HEK293T (cell line): ENCODE measurements at regions not wholly inside any gene's neighbourhood (a gene's known extent, or its start where the extent isn't known, plus 50 kb on each side); places are given as distances from the start of the nearest gene placed in this dataset.

Experiments used
- CTCF ChIA-PET: fragments of 350-600 bp; formaldehyde crosslinking; extraction: SDS; loops from one replicate; lab custom pipeline; 2021; ENCODE audit warnings: antibody characterized with exemption, inconsistent platforms; lab: Yijun Ruan, JAX
- POLR2A ChIA-PET: fragments of 350-600 bp; formaldehyde crosslinking; extraction: SDS; loops from one replicate; lab custom pipeline; 2020; ENCODE audit warnings: antibody characterized with exemption, inconsistent platforms; lab: Yijun Ruan, JAX
- DNase-seq: peaks from one replicate; pipeline ENCODE4 v3.0.0; 2012; ENCODE audit warnings: mixed read lengths; ENCODE audit errors: extremely low spot score
- ARNT ChIP-seq: fragments of 450-650 bp; IDR thresholded peaks from 2 replicates; pipeline ENCODE4 v1.6.1; 2017; ENCODE audit warnings: mild to moderate bottlenecking
- BHLHE40 ChIP-seq: fragments of 450-650 bp; IDR thresholded peaks from 2 replicates; pipeline ENCODE4 v1.6.1; 2016; ENCODE audit warnings: mild to moderate bottlenecking, moderate library complexity, borderline replicate concordance
- CTBP1 ChIP-seq: fragments of 450-650 bp; IDR thresholded peaks from 2 replicates; pipeline ENCODE4 v1.6.1; 2016; ENCODE audit warnings: borderline replicate concordance
- ELF4 ChIP-seq: fragments of 450-650 bp; IDR thresholded peaks from 2 replicates; pipeline ENCODE4 v1.6.1; 2017; ENCODE audit warnings: antibody characterized with exemption
- FOXA1 ChIP-seq: fragments of 450-650 bp; IDR thresholded peaks from 2 replicates; pipeline ENCODE4 v1.6.1; 2016; ENCODE audit warnings: mild to moderate bottlenecking
- FOXK2 ChIP-seq: fragments of 450-650 bp; IDR thresholded peaks from 2 replicates; pipeline ENCODE4 v1.6.1; 2016; ENCODE audit warnings: mild to moderate bottlenecking
- FOXM1 ChIP-seq: fragments of 450-650 bp; IDR thresholded peaks from 2 replicates; pipeline ENCODE4 v1.6.1; 2017; ENCODE audit warnings: mild to moderate bottlenecking, borderline replicate concordance
- HDGF ChIP-seq: fragments of 450-650 bp; IDR thresholded peaks from 2 replicates; pipeline ENCODE4 v1.6.1; 2017; ENCODE audit warnings: antibody characterized with exemption, borderline replicate concordance
- L3MBTL2 ChIP-seq: fragments of 450-650 bp; conservative IDR thresholded peaks from 2 replicates; pipeline ENCODE4 v1.6.1; 2016; ENCODE audit warnings: mild to moderate bottlenecking
- LEF1 ChIP-seq: fragments of 450-650 bp; IDR thresholded peaks from 2 replicates; pipeline ENCODE4 v1.6.1; 2017; ENCODE audit warnings: mild to moderate bottlenecking, borderline replicate concordance
- NFRKB ChIP-seq: fragments of 450-650 bp; IDR thresholded peaks from 2 replicates; pipeline ENCODE4 v1.6.1; 2016; ENCODE audit warnings: mild to moderate bottlenecking, moderate library complexity
- PKNOX1 ChIP-seq: fragments of 450-650 bp; IDR thresholded peaks from 2 replicates; pipeline ENCODE4 v1.6.1; 2016
- SP1 ChIP-seq: fragments of 450-650 bp; IDR thresholded peaks from 2 replicates; pipeline ENCODE4 v1.6.1; 2017
- SUZ12 ChIP-seq: fragments of 450-650 bp; IDR thresholded peaks from 2 replicates; pipeline ENCODE4 v1.6.1; 2016; ENCODE audit warnings: mild to moderate bottlenecking
- TARDBP ChIP-seq: fragments of 450-650 bp; IDR thresholded peaks from 2 replicates; pipeline ENCODE4 v1.6.1; 2016
- ZNF384 ChIP-seq: fragments of 450-650 bp; IDR thresholded peaks from 2 replicates; pipeline ENCODE4 v1.6.1; 2016

DNA sequence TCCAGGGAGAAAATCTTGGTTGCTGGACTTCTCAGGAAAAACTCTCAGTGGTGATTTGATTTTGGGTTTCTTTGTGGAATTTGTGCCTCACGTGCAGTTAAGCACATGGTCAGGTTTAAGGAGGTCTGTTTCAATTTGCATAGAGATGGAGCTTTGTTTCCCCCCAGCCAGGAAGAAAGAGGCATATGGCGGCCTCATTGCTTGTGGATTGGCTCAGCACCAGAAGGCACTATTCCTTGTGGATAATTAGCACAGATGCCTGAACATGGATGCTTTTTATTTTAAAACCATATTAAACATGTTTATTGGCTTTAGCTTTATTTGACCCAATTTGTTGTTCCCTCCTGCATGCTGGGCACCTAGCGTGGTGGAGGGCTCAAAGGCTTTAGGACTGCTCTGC lies 125.1 kb upstream of the RGMA start:
- CTCF ChIA-PET: interaction anchor here (0.5 to 0.6 kb wide), 2 partner anchors 22 to 127 kb away, joined by 3 to 4 read pairs; no protein-coding TSS in a partner anchor
- TF ChIP-seq LEF1 (no peak), TARDBP (no peak), ARNT (no peak), BHLHE40 (no peak)
- POLR2A ChIA-PET: no interaction called here
- no peak for DNase-seq

DNA sequence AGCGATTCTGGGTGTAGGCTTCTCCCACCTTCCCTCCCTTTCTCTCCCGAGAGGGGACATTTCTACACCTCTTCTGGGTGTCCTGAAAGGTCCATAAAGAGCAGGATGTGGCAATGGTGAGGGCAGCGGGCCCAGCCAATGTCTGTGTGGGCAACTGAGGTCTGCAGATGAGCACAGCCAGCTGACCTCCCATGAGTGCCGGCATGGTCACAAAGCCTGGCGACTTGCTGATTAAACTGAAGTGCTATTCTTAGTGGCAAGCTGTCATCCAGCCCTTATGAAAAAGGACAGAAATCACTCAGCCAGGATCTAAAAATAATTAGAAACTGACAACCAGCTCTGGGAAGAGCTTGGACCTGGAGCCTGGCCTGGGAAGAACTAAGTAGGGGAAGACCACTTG lies 124.3 kb upstream of the RGMA start:
- no peak for TF ChIP-seq TARDBP
- no peak for TF ChIP-seq PKNOX1
- no peak for TF ChIP-seq ZNF384
- no peak for TF ChIP-seq LEF1
- no peak for TF ChIP-seq SUZ12
- TF ChIP-seq FOXM1: no peak
- no peak for TF ChIP-seq BHLHE40
- no peak for TF ChIP-seq HDGF
- TF ChIP-seq SP1: no peak
- no peak for TF ChIP-seq FOXA1
- no peak for TF ChIP-seq FOXK2
- TF ChIP-seq CTBP1: no peak
- no peak for TF ChIP-seq NFRKB
- TF ChIP-seq ELF4: no peak
- CTCF ChIA-PET: interaction anchor here (0.6 kb wide), 1 partner anchor 128 kb away, joined by 3 read pairs; no protein-coding TSS in a partner anchor

DNA sequence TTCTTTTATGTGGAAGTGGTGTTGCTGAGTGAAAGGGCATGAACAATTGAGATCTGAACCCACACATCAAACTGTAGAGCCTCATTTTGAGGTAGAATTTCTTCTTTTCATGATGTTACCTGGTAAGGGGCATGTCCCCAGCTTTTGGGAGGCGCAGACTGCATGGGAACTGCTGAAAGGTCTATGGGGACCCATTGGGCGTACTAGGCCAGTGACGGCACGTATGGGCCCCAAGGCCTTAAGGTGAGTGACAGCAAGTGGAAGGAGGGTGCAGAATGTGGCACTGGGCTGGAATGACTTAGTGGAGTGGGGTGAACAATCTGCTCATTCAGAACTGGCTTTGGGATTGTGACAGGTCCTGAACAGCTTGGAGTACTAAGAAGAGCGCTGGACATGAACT lies 123.6 kb upstream of the RGMA start:
- POLR2A ChIA-PET: no interaction called here
- TF ChIP-seq FOXK2 (no peak), CTBP1 (no peak), FOXM1 (no peak), ELF4 (no peak), ZNF384 (no peak), BHLHE40 (no peak), HDGF (no peak), NFRKB (no peak), ARNT (no peak), SUZ12 (no peak), FOXA1 (no peak), LEF1 (no peak), L3MBTL2 (no peak), PKNOX1 (no peak), SP1 (no peak)
- DNase-seq: no peak
- CTCF ChIA-PET: no interaction called here

More for the DNA sequence above, 124.3 kb upstream of the RGMA start:
- DNase-seq: no peak
- POLR2A ChIA-PET: no interaction called here

DNA sequence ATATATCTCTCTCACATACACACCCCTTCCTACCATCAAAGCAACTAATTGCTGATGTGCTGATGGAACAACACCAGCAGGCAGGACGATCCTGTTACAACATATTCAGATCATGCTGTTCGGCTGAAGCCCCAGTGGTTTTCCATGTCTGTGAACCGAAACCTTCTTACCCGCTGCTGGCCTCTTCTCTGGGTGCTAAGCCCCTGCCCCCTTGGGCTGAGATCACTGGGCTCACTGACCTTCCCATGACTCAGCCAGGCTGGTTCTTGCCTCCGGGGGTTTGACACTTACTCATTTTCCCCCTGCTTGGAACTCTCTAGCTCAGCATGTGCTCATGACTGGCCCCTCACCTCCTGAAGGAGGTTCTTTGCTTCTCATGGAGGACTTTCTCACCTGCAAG lies 122.0 kb upstream of the RGMA start:
- CTCF ChIA-PET: interaction anchor here (0.6 kb wide), 1 partner anchor 49 kb away, joined by 3 read pairs; no protein-coding TSS in a partner anchor
- DNase-seq: no peak

GRCh38 chr15:93209690-93210445 lies 120.9 kb upstream of the RGMA start:
- ChIA-PET CTCF (no interaction called here), POLR2A (no interaction called here)
- DNase-seq: no peak
- TF ChIP-seq HDGF (no peak), ARNT (no peak), LEF1 (no peak), ZNF384 (no peak), NFRKB (no peak), CTBP1 (no peak), TARDBP (no peak)

More for the DNA sequence above, 122.0 kb upstream of the RGMA start:
- TF ChIP-seq ELF4 (no peak), SUZ12 (no peak), BHLHE40 (no peak), CTBP1 (no peak), LEF1 (no peak), FOXA1 (no peak), TARDBP (no peak), FOXK2 (no peak), FOXM1 (no peak)
- POLR2A ChIA-PET: no interaction called here

- no peak for DNase-seq
- ChIA-PET POLR2A (no interaction called here), CTCF (no interaction called here)
- TF ChIP-seq HDGF (no peak), ELF4 (no peak), FOXK2 (no peak), FOXM1 (no peak), NFRKB (no peak), LEF1 (no peak), PKNOX1 (no peak), BHLHE40 (no peak), ARNT (no peak), CTBP1 (no peak), SP1 (no peak), ZNF384 (no peak), TARDBP (no peak), SUZ12 (no peak), L3MBTL2 (no peak)
Measured at GRCh38 chr15:93206893-93207292, 117.9 kb upstream of the RGMA start.

DNA sequence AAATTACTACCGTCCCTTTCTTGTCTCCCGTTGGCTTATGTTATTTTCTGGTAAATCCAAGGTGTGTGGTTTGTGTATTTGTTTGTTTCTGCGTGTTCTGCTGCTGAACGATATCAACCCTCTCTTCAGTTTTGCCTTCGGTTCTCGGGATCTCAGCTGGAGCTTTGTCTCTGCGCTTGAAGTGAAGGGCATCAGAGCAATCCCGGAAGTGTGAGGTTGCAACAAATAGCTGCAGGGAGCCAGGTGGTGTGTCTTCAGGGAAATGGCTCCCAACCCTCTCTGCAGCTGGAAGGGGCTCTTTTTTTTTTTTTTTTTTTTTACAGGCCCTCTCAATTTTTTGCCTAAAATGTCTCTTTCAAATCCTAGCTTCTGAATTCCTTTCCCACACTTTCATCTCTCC lies 116.4 kb upstream of the RGMA start:
- no peak for DNase-seq
- POLR2A ChIA-PET: no interaction called here
- TF ChIP-seq L3MBTL2 (no peak), ELF4 (no peak), BHLHE40 (no peak)
- CTCF ChIA-PET: no interaction called here
